ENCODE measurements at regions not wholly inside any gene's neighbourhood (a gene's known extent, or its start where the extent isn't known, plus 50 kb on each side); places are given as distances from the start of the nearest gene placed in this dataset.

GRCh38 chr11:90438069-90438468 is 215.2 kb upstream of the CHORDC1 start (continued):
- TF ChIP-seq KLF8 (tag by site-specific recombination; IDR thresholded peaks at IDR 0.05) (no peak), ZNF280D (tag by site-specific recombination; IDR thresholded peaks at IDR 0.05) (no peak), ZNF670 (tag by site-specific recombination; IDR thresholded peaks at IDR 0.05; ENCODE audit: low read depth) (no peak), ZNF529 (tag by site-specific recombination; IDR thresholded peaks at IDR 0.05; ENCODE audit: insufficient replicate concordance) (no peak), TCF7L2 (IDR thresholded peaks at IDR 0.05; ENCODE audit: borderline replicate concordance, low read depth, low read length) (no peak), ZNF600 (tag by site-specific recombination; IDR thresholded peaks at IDR 0.05) (no peak), ZNF560 (tag by site-specific recombination; IDR thresholded peaks at IDR 0.05; ENCODE audit: borderline replicate concordance) (no peak), ZSCAN18 (tag by site-specific recombination; IDR thresholded peaks at IDR 0.05) (no peak), ZNF354C (tag by site-specific recombination; IDR thresholded peaks at IDR 0.05; ENCODE audit: borderline replicate concordance, low read depth) (no peak), GLI2 (tag by site-specific recombination; IDR thresholded peaks at IDR 0.05; ENCODE audit: borderline replicate concordance, low read depth) (no peak)

GRCh38 chr11:90434858-90435257 is 212.0 kb upstream of the CHORDC1 start:
- CTCF ChIA-PET, result interaction anchor here (0.7 to 2.7 kb wide), 3 partner anchors 9 to 147 kb away, joined by 3 to 17 read pairs (median 3); no protein-coding TSS in a partner anchor
- TF ChIP-seq ZNF19 (tag by site-specific recombination; IDR thresholded peaks at IDR 0.05; ENCODE audit: low read depth) (no peak), ZNF391 (tag by site-specific recombination; IDR thresholded peaks at IDR 0.05; ENCODE audit: borderline replicate concordance, low read depth) (no peak), ZNF777 (tag by site-specific recombination; IDR thresholded peaks at IDR 0.05; ENCODE audit: borderline replicate concordance) (no peak)
- no peaks in the 10 kb centered on the region for H3K4me1 ChIP-seq (ENCODE audit: control insufficient read depth, insufficient read depth, low read length)
- H3K9me3 ChIP-seq (ENCODE audit: control insufficient read depth, insufficient read depth, low read depth, low read length), result no peaks in the 10 kb centered on the region
- H3K36me3 ChIP-seq (ENCODE audit: control insufficient read depth in 2 of 2, insufficient read depth in 1 of 2, low read length in 2 of 2), result no peaks in the 10 kb centered on the region
- no peak overlapping the region for H3K27ac ChIP-seq (ENCODE audit: extremely low read depth, low read depth, low read length)
- POLR2A ChIA-PET, result no interaction called here
- H3K4me3 ChIP-seq (ENCODE audit: low read depth, low read length), result no peak overlapping the region

GRCh38 chr11:90428836-90429235 is 206.0 kb upstream of the CHORDC1 start:
- Histone ChIP-seq H3K9me3 (ENCODE audit: control insufficient read depth, insufficient read depth, low read depth, low read length) (no peaks in the 10 kb centered on the region), H3K4me1 (ENCODE audit: control insufficient read depth, insufficient read depth, low read length) (no peaks in the 10 kb centered on the region), H3K27ac (ENCODE audit: extremely low read depth, low read depth, low read length) (no peak overlapping the region), H3K36me3 (ENCODE audit: control insufficient read depth in 2 of 2, insufficient read depth in 1 of 2, low read length in 2 of 2) (no peaks in the 10 kb centered on the region), H3K4me3 (ENCODE audit: low read depth, low read length) (no peak overlapping the region)
- ChIA-PET CTCF (no interaction called here), POLR2A (no interaction called here)
- TF ChIP-seq ZNF24 (tag by site-specific recombination; IDR thresholded peaks at IDR 0.05) (no peak), ZFP41 (tag by site-specific recombination; IDR thresholded peaks at IDR 0.05; ENCODE audit: borderline replicate concordance) (no peak), ZNF645 (tag by site-specific recombination; IDR thresholded peaks at IDR 0.05) (no peak), ZNF677 (tag by site-specific recombination; IDR thresholded peaks at IDR 0.05) (no peak), PRDM10 (tag by site-specific recombination; IDR thresholded peaks at IDR 0.05) (no peak), ZNF2 (tag by site-specific recombination; IDR thresholded peaks at IDR 0.05) (no peak), ZNF830 (tag by site-specific recombination; IDR thresholded peaks at IDR 0.05; ENCODE audit: low read depth) (no peak), ZBTB1 (tag by site-specific recombination; IDR thresholded peaks at IDR 0.05) (no peak), GFI1B (tag by site-specific recombination; IDR thresholded peaks at IDR 0.05) (no peak), ZSCAN5A (tag by site-specific recombination; IDR thresholded peaks at IDR 0.05) (no peak), MEIS1 (CRISPR knock-in tag; IDR thresholded peaks at IDR 0.05; ENCODE audit: borderline replicate concordance) (no peak)
